Pancreas (tissue), 10 donors: ENCODE measurements at regions not wholly inside any gene's neighbourhood (a gene's known extent, or its start where the extent isn't known, plus 50 kb on each side); places are given as distances from the start of the nearest gene placed in this dataset.

ENCODE experiments used
- ATAC-seq, 4 donors: fragments of 200-7000 bp; cut with Tn5 transposase; one replicate each; pipeline versions ENCODE4 v1.8.0 to v1.9.1; 2020; ENCODE audit warnings: mild to moderate bottlenecking in 4 of 4, moderate library complexity in 4 of 4
- DNase-seq, 6 donors: peaks; one replicate each; pipeline ENCODE4 v3.0.0-alpha.2; 2020
- FAIRE-seq: peaks from 2 replicates; lab custom pipeline; 2012; peaks lifted over from hg19 to GRCh38; lab: Jason Lieb, UNC
- H3K27ac ChIP-seq, 4 donors: fragments of 200-600 bp; sonication (generic); 1 replicate in 3 of 4; 2 replicates in 1 of 4; pipeline versions ENCODE4 v1.5.0 to v1.8.0; 2020
- H3K27me3 ChIP-seq, 4 donors: fragments of 200-600 bp; one replicate each; pipeline ENCODE4 v1.8.0; 2021
- H3K36me3 ChIP-seq, 3 donors: fragments of 200-600 bp; sonication (generic) in 1 of 3; one replicate each; pipeline versions ENCODE4 v1.5.0 to v1.8.0; 2020 to 2021
- H3K4me1 ChIP-seq, 3 donors: fragments of 200-600 bp; one replicate each; pipeline ENCODE4 v1.8.0; 2021
- H3K4me3 ChIP-seq, 4 donors: fragments of 200-600 bp; sonication (generic) in 2 of 4; one replicate each; pipeline versions ENCODE4 v1.5.0 to v1.8.0; 2020 to 2021
- H3K9me3 ChIP-seq, 4 donors: fragments of 200-600 bp; one replicate each; pipeline ENCODE4 v1.8.0; 2021
- WGBS, 2 donors: extraction: QIAGEN DNeasy Blood & Tissue Kit; methylation state at CpG; one replicate each; pipeline ENCODE4 v1.1.7; 2013; 5-methylcytosine and 5-hydroxymethylcytosine counted together
- intact Hi-C, 3 donors: fragments of 100-400 bp; cut with DNase I; formaldehyde crosslinking; loops; one replicate each; pipeline versions ENCODE4 v1.11.1 to v1.14.2; 2022
- TF ChIP-seq, protein P1 (sequence below), 4 donors: fragments of 200-600 bp; sonication (generic) in 3 of 4; IDR thresholded peaks; one replicate each; pipeline versions ENCODE4 v1.5.0 to v1.8.0; 2021; ENCODE audit warnings: antibody characterized with exemption in 4 of 4
- donor health status: healthy with polysubstance abuse.
- donor health status: DM: no; HTN: no; CAD: no; lungs with moderate emphysema.
- donor health status: DM: no; HTN: no; CAD: no.
- donor health status: control.
- donor health status: control.
- donor health status: Bipolar disorder and iron deficiency.
- donor health status: DM: yes; HTN: yes; CAD: no.
- donor health status: DM: no; HTN: no; CAD: no.
- donor health status: DM: no; HTN: no; CAD: no.
- donor health status: DM: yes; HTN: yes; CAD: no.

DNA sequence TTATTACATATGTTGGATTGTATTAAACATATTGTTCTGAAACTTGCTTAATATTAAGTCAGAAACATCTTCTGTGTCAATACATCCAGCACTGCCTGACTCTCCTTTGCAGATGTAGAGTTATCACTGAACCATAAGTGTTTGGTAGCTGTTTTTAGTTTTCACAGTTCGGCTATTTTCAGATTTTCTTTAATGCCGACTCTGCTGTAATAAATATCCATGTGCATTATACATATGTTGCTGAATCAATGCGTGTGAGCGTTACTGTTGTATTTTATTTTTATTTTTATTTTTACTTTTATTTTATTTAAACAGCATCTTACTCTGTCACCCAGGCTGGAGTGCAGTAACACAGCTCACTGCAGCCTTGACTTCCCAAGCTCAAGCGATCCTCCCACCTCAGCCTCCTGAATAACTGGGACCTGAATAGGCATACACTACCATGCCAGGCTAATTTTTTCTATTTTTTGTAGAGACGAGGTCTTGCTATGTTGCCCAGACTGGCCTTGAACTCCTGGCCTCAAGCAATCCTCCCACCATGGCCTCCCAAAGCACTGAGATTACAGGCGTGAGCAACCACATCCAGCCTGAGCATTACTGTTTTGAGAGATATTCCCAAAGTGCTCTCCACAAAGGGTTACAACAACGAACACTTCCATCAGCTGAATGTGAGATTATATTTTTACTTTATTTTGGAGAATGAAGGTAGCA is 50.7 kb upstream of the NOCT start:
- no peaks in the 10 kb centered on the region for H3K27me3 ChIP-seq
- FAIRE-seq = no peak
- no peak for DNase-seq
- TF ChIP-seq, protein P1, sequence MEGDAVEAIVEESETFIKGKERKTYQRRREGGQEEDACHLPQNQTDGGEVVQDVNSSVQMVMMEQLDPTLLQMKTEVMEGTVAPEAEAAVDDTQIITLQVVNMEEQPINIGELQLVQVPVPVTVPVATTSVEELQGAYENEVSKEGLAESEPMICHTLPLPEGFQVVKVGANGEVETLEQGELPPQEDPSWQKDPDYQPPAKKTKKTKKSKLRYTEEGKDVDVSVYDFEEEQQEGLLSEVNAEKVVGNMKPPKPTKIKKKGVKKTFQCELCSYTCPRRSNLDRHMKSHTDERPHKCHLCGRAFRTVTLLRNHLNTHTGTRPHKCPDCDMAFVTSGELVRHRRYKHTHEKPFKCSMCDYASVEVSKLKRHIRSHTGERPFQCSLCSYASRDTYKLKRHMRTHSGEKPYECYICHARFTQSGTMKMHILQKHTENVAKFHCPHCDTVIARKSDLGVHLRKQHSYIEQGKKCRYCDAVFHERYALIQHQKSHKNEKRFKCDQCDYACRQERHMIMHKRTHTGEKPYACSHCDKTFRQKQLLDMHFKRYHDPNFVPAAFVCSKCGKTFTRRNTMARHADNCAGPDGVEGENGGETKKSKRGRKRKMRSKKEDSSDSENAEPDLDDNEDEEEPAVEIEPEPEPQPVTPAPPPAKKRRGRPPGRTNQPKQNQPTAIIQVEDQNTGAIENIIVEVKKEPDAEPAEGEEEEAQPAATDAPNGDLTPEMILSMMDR (IDR thresholded peaks at IDR 0.05) = no peak
- ATAC-seq = no peak
- no peaks in the 10 kb centered on the region for H3K36me3 ChIP-seq
- H3K27ac ChIP-seq = no peak overlapping the region
- no peaks in the 10 kb centered on the region for H3K4me1 ChIP-seq
- intact Hi-C loops = no loop called here
- H3K4me3 ChIP-seq = no peak overlapping the region
- 84 to 92% methylated on average over 8 of the region's 8 CpGs for whole genome bisulfite sequencing, 2 donors
- no peaks in the 10 kb centered on the region for H3K9me3 ChIP-seq

DNA sequence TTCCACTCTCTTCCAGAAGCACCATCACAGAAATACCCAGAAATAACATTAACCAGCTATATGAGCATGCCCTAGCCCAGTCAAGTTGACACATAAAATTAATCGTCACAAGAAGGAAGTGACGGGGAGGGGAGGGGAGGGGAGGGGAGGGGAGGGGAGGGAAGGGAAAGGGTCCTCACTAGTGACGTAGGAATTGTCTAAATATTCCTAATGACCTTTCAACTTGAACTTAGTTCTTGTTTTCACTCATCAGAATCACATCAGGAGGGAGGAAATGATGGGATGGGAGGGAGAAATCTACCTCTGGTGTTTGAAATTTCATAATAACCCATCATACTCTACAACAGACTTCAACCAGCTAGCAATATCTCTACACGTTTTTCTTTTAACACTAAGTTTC is 52.2 kb upstream of the NOCT start:
- 56 to 66% methylated on average over 3 to 4 of the region's 4 CpGs for WGBS, 2 donors
- TF ChIP-seq, protein P1 (IDR thresholded peaks at IDR 0.05) = no peak
- intact Hi-C loops = no loop called here
- H3K9me3 ChIP-seq = no peaks in the 10 kb centered on the region
- no peak overlapping the region for H3K4me3 ChIP-seq
- FAIRE-seq (no peak), ATAC-seq (no peak), DNase-seq (no peak)
- no peaks in the 10 kb centered on the region for H3K4me1 ChIP-seq
- H3K36me3 ChIP-seq = no peaks in the 10 kb centered on the region
- no peaks in the 10 kb centered on the region for H3K27me3 ChIP-seq
- H3K27ac ChIP-seq = no peak overlapping the region

DNA sequence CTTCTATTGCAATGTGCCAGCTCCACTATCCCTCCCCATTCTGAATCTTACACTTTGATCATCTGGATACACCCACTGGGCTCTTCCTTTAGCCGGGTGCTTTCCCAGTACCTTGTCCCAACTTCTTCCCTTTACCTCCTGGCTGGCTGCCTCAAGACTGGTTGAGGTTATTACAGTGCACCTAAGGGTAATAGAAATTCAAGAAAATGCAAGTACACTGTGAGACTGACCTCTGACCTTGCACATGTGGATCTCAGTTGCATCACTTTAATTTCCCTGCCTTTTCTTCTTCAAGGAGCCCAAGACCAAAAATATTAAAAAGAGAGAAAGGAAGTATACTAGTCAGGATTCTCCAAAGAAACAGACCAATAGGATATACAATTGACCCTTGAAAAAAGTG is 53.9 kb upstream of the NOCT start:
- Histone ChIP-seq H3K27ac (no peak overlapping the region), H3K9me3 (no peaks in the 10 kb centered on the region), H3K4me3 (no peak overlapping the region), H3K36me3 (no peaks in the 10 kb centered on the region), H3K27me3 (no peaks in the 10 kb centered on the region), H3K4me1 (no peaks in the 10 kb centered on the region)
- WGBS, 2 donors = 68 to 78% methylated on average over 1 of the region's 1 CpG
- FAIRE-seq (no peak), DNase-seq (no peak), ATAC-seq (no peak)
- TF ChIP-seq, protein P1 (IDR thresholded peaks at IDR 0.05) = no peak
- intact Hi-C loops = no loop called here

DNA sequence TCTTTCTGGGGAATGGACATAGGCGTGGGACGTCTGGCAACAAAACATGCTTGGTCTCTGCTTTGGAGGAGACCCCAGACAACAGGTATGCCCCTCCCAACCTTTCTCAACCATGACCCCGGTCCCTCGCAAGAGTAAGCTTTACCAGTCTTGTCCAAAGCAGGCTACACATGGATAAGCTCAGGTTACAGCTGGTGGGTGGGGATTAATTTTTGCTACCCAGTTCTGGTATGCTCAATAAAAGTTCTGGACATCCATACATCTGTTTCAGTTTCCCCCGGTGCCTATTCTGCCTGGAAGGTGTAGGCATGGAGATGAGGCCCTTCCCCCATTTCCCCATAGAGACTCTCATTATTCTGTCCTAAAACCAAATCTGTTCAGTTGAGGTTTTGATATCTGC is 54.5 kb upstream of the NOCT start:
- no peak for FAIRE-seq
- 83 to 89% methylated on average over 5 of the region's 5 CpGs for WGBS, 2 donors
- TF ChIP-seq, protein P1 (IDR thresholded peaks at IDR 0.05) = no peak

DNA sequence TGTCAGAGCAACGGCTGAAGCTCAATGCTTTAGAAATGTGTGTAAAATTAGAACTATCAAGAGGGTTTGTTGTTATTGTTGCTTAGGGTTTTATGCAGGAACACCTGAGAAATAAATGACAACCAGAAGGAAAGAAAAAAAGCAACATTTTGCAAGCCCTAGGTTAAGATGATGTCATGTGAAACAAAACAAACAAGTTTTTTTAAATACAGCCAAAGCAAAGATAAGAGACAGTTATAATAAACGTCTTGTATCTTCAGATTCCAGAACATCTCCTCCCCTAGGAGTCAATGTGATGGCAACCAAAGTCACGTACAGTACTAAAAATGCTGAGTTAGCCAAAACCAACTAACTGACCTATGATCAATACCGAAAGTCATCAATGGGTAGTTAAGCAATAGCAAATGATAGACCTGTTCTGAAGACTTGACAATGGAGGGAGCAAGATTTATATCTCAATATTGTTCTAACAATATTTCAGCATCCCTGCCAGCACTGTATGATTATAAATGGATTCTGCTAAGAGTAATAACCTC is 55.3 kb upstream of the NOCT start:
- intact Hi-C loops = no loop called here
- no peak for ATAC-seq

More for the DNA sequence above, 54.5 kb upstream of the NOCT start:
- no peaks in the 10 kb centered on the region for H3K36me3 ChIP-seq
- DNase-seq (no peak), ATAC-seq (no peak)
- intact Hi-C loops = no loop called here
- H3K9me3 ChIP-seq = no peaks in the 10 kb centered on the region
- H3K4me3 ChIP-seq = no peak overlapping the region
- H3K4me1 ChIP-seq = no peaks in the 10 kb centered on the region
- no peaks in the 10 kb centered on the region for H3K27me3 ChIP-seq
- no peak overlapping the region for H3K27ac ChIP-seq

More for the DNA sequence above, 55.3 kb upstream of the NOCT start:
- FAIRE-seq = no peak
- Histone ChIP-seq H3K9me3 (no peaks in the 10 kb centered on the region), H3K36me3 (no peaks in the 10 kb centered on the region), H3K4me1 (no peaks in the 10 kb centered on the region), H3K27ac (no peak overlapping the region), H3K27me3 (no peaks in the 10 kb centered on the region), H3K4me3 (no peak overlapping the region)
- DNase-seq = no peak
- 55 to 69% methylated on average over 4 of the region's 4 CpGs for WGBS, 2 donors
- TF ChIP-seq, protein P1 (IDR thresholded peaks at IDR 0.05) = no peak
